ENCODE measurements at regions not wholly inside any gene's neighbourhood (a gene's known extent, or its start where the extent isn't known, plus 50 kb on each side); places are given as distances from the start of the nearest gene placed in this dataset.
"Not testable (repeated sequence)": the region's sequence is repeated elsewhere in the genome, so short reads cannot be mapped to it uniquely, and the experiment has no call there.

- no peak for DNase-seq
These were observed 92.0 kb upstream of the SRD5A3 start for GRCh38 chr4:55253948-55254593.

DNA sequence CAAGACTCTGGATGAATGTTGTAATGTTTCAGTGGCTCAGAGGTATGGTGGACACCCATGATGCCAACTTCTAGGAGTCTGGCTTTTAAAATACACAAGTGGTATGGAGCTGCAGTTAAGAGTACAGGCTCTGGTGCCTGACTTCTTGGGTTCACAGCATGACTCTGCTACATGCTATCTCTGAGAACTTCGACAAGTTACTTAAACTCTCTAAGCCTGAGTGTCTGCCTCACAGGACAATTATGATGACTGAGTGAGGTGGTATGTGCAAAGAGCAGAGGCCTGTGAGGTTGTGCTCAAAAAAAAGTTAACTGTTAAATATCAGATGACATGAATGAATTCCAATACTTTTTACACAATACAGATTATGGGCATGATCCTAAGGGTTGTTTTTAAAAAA is 90.9 kb upstream of the SRD5A3 start:
- DNase-seq, result no peak

DNA sequence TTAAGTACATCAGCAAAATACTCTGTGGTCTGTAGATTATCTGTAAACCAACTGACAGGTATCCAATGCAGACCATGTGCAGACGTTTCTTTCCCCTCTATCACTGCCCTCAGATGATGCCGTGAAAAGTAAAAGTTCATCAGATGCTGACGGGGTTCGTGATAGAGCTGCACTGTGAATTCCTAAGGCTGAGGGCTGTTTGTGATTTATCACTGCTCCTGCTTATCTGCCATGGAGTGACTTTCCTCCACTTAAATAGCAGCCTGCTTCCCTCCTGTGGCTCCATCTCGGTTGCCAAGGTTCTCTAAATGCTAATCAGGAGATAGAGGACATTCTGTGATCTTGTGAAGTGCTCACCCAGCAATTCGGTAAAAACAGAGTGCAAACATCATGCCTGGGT is 89.3 kb upstream of the SRD5A3 start:
- DNase-seq, result no peak

DNA sequence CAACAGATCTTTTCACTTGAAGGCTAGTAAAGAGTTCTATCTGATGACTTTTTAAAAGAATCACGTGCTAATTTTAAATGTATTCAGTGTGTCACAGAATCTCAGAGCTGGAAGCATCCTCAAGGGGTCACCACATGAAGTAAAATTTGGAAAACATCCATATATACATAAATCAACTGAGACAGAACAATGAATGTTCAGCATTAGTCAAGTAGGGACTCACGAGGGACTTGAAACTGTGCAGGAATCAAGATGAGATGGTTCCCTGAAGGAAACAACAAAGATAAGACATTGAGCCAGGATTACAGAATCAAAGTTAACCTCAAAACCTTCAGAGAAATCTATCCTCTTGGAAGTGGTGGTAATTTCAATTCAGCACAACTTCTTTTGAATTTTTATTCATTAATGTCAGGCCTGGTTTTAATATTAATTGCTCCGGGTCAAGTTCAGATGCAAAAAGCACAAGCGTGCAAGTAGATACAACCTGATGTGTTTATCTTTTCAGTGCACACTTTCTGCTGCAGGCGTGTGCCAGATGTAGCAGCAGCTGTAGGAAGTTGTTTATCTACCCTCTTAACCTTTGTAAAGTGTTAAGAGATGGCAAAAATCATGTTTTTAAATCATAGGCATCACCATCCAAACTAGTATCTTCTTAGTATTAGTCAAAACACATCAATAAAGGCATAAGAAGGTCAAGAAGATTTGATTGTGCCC is 87.7 kb upstream of the SRD5A3 start:
- DNase-seq, result no peak

DNA sequence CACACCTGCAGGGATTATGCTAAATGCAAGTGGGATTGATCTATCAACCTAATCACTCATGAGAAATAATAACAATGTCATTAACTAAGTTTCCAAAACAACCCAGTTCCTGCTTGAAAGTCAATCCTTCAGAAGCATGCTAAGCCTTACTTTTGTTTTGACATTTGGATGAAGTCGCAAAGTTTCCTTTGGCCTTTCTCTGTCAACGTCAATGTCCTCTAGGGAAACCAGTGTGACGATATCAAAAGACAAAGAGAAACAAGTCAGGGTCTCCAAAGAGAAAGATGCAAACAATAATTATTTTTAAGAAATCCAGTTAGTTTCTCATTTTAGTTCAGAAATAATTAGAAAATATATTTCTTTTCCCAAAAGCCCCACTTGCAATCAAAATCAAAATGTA is 86.7 kb upstream of the SRD5A3 start:
- no peak for DNase-seq

GRCh38 chr4:55269470-55269869 is 76.6 kb upstream of the SRD5A3 start:
- no peak for DNase-seq

- no peak for DNase-seq
These were observed 76.0 kb upstream of the SRD5A3 start for GRCh38 chr4:55269995-55270394.

DNA sequence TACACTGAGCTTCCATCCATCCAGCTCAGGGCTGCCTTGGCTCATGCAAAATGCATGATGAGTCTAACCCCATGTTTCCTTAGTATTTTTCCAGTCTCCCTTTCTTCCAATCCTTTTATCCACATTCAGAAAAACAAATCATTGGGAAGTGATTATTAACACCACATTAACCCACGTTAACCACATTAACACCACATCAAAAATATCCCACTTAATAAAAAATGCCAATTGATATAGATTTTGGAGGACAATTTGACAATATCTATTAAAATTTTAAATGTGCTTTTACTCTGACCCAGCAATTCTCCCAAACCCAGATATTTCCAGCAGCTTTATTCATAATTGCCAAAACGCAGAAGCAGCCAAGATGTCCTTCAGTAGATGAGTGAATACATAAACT is 75.6 kb upstream of the SRD5A3 start:
- DNase-seq, result no peak

DNA sequence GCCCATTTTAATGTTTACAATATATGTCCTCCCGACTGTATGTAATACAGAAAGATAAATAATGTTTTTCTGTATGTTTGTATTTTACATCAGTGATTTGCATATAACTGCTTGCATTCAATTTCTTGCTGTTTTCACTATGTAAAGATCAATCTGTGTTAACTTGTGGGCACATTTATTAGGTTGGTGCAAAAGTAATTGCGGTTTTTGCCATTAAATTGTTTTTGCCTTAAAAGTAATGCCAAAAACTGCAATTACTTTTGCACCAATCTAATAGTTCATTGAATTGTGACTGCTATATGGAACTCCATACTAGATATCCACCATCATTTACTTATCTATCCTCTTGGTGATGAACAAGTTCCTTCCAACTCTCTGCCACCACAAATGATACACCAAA is 73.9 kb upstream of the SRD5A3 start:
- DNase-seq, result no peak

DNA sequence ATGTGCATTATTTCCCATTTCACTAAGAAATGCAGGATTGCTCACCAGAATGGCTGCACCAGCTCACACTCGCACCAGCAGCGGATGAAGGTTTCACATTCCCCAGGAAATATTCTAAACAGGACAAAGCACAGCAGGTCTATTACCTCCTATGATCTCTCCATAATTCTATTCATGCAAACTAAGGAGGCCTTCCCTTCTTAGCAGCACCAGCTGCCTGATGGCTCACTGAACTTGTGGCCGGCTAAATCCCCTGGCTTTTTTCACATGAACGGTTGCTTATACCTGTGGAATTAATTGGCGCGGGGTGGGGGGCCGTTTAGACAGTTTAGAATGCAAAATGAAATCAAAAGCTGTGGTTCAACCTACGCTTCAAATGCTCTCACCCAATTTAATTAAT is 73.5 kb upstream of the SRD5A3 start:
- no peak for DNase-seq

DNA sequence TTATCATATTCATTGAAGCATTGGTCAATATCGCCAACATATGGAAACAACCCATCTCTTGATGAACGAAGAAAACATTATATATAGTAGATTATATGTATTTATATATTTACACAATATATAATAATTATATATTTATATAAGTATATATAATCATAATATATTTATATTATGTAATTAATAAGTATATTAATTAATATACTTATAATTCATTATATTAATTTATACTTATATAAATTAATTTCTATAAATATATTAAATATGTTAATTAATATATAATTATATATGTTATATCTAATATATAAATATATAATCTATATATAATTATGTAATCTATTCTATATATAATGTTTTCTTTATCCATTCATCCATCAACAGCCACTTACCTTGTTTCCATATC is 69.0 kb upstream of the SRD5A3 start:
- DNase-seq, result no peak

- DNase-seq, result no peak
These were observed 67.7 kb upstream of the SRD5A3 start for GRCh38 chr4:55278316-55278715.

- DNase-seq, result not testable (repeated sequence)
These were observed 65.6 kb upstream of the SRD5A3 start for GRCh38 chr4:55280474-55280873.

GRCh38 chr4:55281118-55281683 is 64.8 kb upstream of the SRD5A3 start:
- DNase-seq, result not testable (repeated sequence)

DNA sequence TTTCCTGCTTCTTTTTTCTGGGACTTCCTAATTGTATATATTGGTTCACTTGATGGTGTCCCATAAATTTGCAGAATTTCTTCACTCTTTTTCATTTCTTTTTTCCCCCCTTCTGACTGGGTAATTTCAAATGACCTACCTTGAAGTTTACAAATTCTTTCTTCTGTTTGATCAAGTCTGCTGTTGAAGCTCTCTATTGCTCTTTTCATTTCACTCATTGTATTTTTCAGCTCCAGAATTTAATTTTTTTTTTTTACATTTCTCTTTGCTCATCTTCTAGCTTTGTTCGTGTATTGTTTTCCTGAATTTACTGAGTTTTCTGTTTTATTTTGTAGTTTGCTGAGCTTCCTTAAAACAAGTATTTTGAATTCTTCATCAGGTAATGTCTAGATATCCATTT is 61.7 kb upstream of the SRD5A3 start:
- DNase-seq, result no peak

DNA sequence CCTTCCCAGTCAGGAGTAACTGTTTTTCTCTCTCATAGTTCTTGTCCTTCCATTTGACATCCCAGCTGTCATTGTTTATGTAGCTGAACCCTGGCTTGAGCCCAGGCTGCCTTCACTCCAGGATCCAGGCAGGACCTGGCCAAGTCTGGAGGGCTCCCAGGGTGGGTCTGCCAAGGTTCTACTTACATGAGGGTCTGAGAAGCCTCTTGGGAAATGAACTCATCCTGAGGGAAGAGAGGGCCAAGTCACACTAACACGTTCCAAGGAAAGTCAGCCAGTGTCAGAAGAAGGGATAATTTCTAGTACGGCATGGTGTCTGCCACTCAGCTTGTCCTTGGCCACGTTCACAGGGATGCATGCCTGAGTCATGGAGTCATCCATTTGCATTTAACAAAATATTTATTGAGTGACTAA is 54.8 kb upstream of the SRD5A3 start:
- DNase-seq, result no peak

GRCh38 chr4:55296096-55296495 is 49.9 kb upstream of the SRD5A3 start:
- DNase-seq, result no peak
